ENCODE measurements at regions not wholly inside any gene's neighbourhood (a gene's known extent, or its start where the extent isn't known, plus 50 kb on each side); places are given as distances from the start of the nearest gene placed in this dataset.

GRCh38 chr2:173766537-173767289 is 198.5 kb downstream of the SP3 start:
- DNase-seq (ENCODE audit: low read depth): no peak
- H3K4me3 ChIP-seq (ENCODE audit: low read depth, low read length): no peak overlapping the region
- no peak for TF ChIP-seq CTCF (IDR thresholded peaks at IDR 0.05; ENCODE audit: insufficient read depth, low read depth, low read length)

- no peak for TF ChIP-seq CTCF (IDR thresholded peaks at IDR 0.05; ENCODE audit: insufficient read depth, low read depth, low read length)
- no peak overlapping the region for H3K4me3 ChIP-seq (ENCODE audit: low read depth, low read length)
- DNase-seq (ENCODE audit: low read depth): no peak
These were observed 194.1 kb downstream of the SP3 start for GRCh38 chr2:173770947-173771678.

GRCh38 chr2:173772205-173772604 is 193.0 kb downstream of the SP3 start:
- DNase-seq (ENCODE audit: low read depth): no peak
- H3K4me3 ChIP-seq (ENCODE audit: low read depth, low read length): no peak overlapping the region
- no peak for TF ChIP-seq CTCF (IDR thresholded peaks at IDR 0.05; ENCODE audit: insufficient read depth, low read depth, low read length)

- DNase-seq (ENCODE audit: low read depth): no peak
- no peak overlapping the region for H3K4me3 ChIP-seq (ENCODE audit: low read depth, low read length)
- TF ChIP-seq CTCF (IDR thresholded peaks at IDR 0.05; ENCODE audit: insufficient read depth, low read depth, low read length): no peak
These were observed 192.1 kb downstream of the SP3 start for GRCh38 chr2:173773076-173773475.

GRCh38 chr2:173775440-173775839 is 189.7 kb downstream of the SP3 start:
- no peak for DNase-seq (ENCODE audit: low read depth)
- no peak overlapping the region for H3K4me3 ChIP-seq (ENCODE audit: low read depth, low read length)
- TF ChIP-seq CTCF (IDR thresholded peaks at IDR 0.05; ENCODE audit: insufficient read depth, low read depth, low read length): no peak

- no peak for DNase-seq (ENCODE audit: low read depth)
- TF ChIP-seq CTCF (IDR thresholded peaks at IDR 0.05; ENCODE audit: insufficient read depth, low read depth, low read length): no peak
These were observed 182.5 kb downstream of the SP3 start for GRCh38 chr2:173782681-173783080.

More at GRCh38 chr2:173782681-173783080, 182.5 kb downstream of the SP3 start:
- no peak overlapping the region for H3K4me3 ChIP-seq (ENCODE audit: low read depth, low read length)
